Esophagus squamous epithelium (tissue), 5 donors: ENCODE measurements at regions not wholly inside any gene's neighbourhood (a gene's known extent, or its start where the extent isn't known, plus 50 kb on each side); places are given as distances from the start of the nearest gene placed in this dataset.

Experiments
- DNase-seq: peaks from one replicate; lab custom pipeline; 2025; lab: John Stamatoyannopoulos, UW
- H3K27ac ChIP-seq, 4 donors: fragments of 200-600 bp; sonication (generic); one replicate each; pipeline ENCODE4 v1.5.1; 2016 to 2019; ENCODE audit warnings: mild to moderate bottlenecking in 1 of 4
- H3K27me3 ChIP-seq, 4 donors: fragments of 200-600 bp; sonication (generic); 1 replicate in 3 of 4; 2 replicates in 1 of 4; pipeline versions ENCODE4 v1.5.1 to v1.6.0; 2017 to 2021; ENCODE audit warnings: antibody characterized with exemption in 1 of 4
- H3K36me3 ChIP-seq, 3 donors: fragments of 200-600 bp; sonication (generic); one replicate each; pipeline ENCODE4 v1.5.1; 2016 to 2019
- H3K4me1 ChIP-seq, 3 donors: fragments of 200-600 bp; sonication (generic); one replicate each; pipeline ENCODE4 v1.5.1; 2017 to 2019
- H3K4me3 ChIP-seq, 4 donors: fragments of 200-600 bp; sonication (generic); 1 replicate in 3 of 4; 2 replicates in 1 of 4; pipeline ENCODE4 v1.5.1; 2016 to 2019; ENCODE audit warnings: mild to moderate bottlenecking in 2 of 4, moderate library complexity in 1 of 4
- H3K9me3 ChIP-seq, 3 donors: fragments of 200-600 bp; sonication (generic); one replicate each; pipeline ENCODE4 v1.5.1; 2016 to 2019
- POLR2A ChIP-seq, 4 donors: fragments of 450-650 bp; IDR thresholded peaks; one replicate each; pipeline ENCODE4 v1.6.1; 2017; ENCODE audit warnings: antibody characterized with exemption in 4 of 4, mild to moderate bottlenecking in 4 of 4, moderate library complexity in 3 of 4
- WGBS, 2 donors: methylation state at CpG; one replicate each; pipeline ENCODE4 v1.1.5; 2018; 5-methylcytosine and 5-hydroxymethylcytosine counted together
- intact Hi-C: fragments of 100-400 bp; cut with DNase I; formaldehyde crosslinking; loops from one replicate; pipeline ENCODE4 v1.15.0; 2022
- TF ChIP-seq, protein P1 (sequence below), 6 experiments: fragments of 450-650 bp in 4 of 6; fragments of 200-600 bp in 2 of 6; sonication (generic) in 2 of 6; IDR thresholded peaks; one replicate each; pipeline ENCODE4 v1.5.1; 2016 to 2019; ENCODE audit warnings: antibody characterized with exemption in 6 of 6, mild to moderate bottlenecking in 4 of 6, moderate library complexity in 4 of 6
- donor health status: DM: yes; HTN: yes; CAD: no.

DNA sequence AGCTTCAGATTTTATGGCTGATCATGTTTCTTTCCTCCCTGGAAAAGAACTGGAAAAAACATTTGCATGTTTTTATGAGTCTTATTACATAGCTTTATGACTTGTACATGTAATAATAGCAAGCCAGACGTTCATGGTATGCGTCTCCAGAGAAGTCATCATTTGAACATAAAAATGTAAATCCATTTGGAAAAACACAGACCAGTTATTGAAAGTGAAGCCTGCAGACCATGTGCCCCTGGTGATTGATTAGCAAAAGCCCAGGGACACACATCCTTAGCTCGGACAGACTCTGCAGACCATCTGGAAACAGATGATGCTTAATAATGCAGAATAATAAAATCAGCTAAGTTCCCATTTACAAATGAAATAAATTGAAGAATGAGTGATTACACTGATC is 283.1 kb downstream of the TDRD15 start:
- no peak for DNase-seq
- no peaks in the 10 kb centered on the region for H3K27me3 ChIP-seq
- intact Hi-C loops = no loop called here
- TF ChIP-seq POLR2A (IDR thresholded peaks at IDR 0.05) = no peak
- TF ChIP-seq, protein P1, sequence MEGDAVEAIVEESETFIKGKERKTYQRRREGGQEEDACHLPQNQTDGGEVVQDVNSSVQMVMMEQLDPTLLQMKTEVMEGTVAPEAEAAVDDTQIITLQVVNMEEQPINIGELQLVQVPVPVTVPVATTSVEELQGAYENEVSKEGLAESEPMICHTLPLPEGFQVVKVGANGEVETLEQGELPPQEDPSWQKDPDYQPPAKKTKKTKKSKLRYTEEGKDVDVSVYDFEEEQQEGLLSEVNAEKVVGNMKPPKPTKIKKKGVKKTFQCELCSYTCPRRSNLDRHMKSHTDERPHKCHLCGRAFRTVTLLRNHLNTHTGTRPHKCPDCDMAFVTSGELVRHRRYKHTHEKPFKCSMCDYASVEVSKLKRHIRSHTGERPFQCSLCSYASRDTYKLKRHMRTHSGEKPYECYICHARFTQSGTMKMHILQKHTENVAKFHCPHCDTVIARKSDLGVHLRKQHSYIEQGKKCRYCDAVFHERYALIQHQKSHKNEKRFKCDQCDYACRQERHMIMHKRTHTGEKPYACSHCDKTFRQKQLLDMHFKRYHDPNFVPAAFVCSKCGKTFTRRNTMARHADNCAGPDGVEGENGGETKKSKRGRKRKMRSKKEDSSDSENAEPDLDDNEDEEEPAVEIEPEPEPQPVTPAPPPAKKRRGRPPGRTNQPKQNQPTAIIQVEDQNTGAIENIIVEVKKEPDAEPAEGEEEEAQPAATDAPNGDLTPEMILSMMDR (IDR thresholded peaks at IDR 0.05) = no peak
- 30 to 43% methylated on average over 3 of the region's 3 CpGs for WGBS, 2 donors
- no peak overlapping the region for H3K27ac ChIP-seq
- H3K9me3 ChIP-seq = no peaks in the 10 kb centered on the region
- no peaks in the 10 kb centered on the region for H3K4me1 ChIP-seq
- H3K4me3 ChIP-seq = no peak overlapping the region
- H3K36me3 ChIP-seq = no peaks in the 10 kb centered on the region

DNA sequence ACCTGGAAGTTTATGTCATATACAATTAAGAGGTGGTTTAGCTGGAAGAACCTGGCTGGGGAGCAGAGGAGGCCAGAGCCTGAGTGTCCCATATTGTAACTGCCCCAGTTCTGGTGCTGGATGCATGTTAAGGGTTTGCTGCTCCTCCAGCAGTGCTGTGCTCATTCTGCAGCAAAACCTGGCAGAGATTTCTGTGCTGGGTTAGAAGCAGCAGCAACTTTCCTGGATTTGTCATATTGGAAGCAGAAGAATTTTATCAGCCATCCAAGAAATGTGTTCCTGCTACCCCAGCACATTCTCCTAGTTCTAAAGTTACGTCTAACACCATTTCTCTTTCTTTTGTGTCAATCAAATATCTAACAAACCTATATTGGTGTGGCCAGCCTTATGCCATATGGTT is 284.1 kb downstream of the TDRD15 start:
- DNase-seq = no peak

DNA sequence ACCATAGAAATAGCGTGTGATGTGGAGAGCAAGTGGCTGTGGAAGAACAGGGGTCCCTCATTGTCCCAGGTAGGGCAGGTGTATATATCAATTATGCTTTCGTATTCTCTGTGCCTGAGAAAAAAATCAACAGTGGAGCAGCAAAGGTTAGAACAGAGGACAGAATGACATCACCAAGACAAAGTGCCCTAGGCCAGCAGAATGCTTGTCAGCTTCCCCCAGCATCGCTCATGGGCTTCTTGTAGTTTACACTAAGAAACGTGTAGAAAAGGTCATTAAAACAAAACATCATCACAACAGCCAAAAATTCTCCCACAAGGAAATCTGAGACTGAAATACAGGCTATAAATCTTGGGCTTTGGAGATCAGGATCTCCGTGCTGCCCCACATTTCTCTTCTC is 288.0 kb downstream of the TDRD15 start:
- no peak overlapping the region for H3K27ac ChIP-seq
- no peaks in the 10 kb centered on the region for H3K9me3 ChIP-seq
- H3K4me3 ChIP-seq = no peak overlapping the region
- intact Hi-C loops = no loop called here
- no peaks in the 10 kb centered on the region for H3K4me1 ChIP-seq
- H3K27me3 ChIP-seq = no peaks in the 10 kb centered on the region
- TF ChIP-seq, protein P1 (IDR thresholded peaks at IDR 0.05) = no peak
- TF ChIP-seq POLR2A (IDR thresholded peaks at IDR 0.05) = no peak
- 39 to 47% methylated on average over 5 of the region's 5 CpGs for WGBS, 2 donors
- no peaks in the 10 kb centered on the region for H3K36me3 ChIP-seq
- no peak for DNase-seq

More for the DNA sequence above, 284.1 kb downstream of the TDRD15 start:
- no peaks in the 10 kb centered on the region for H3K4me1 ChIP-seq
- TF ChIP-seq, protein P1 (IDR thresholded peaks at IDR 0.05) = no peak
- no peak for TF ChIP-seq POLR2A (IDR thresholded peaks at IDR 0.05)
- no peaks in the 10 kb centered on the region for H3K27me3 ChIP-seq
- H3K36me3 ChIP-seq = no peaks in the 10 kb centered on the region
- no peaks in the 10 kb centered on the region for H3K9me3 ChIP-seq
- WGBS, 2 donors = 75 to 89% methylated on average over 1 of the region's 1 CpG
- intact Hi-C loops = no loop called here
- no peak overlapping the region for H3K27ac ChIP-seq
- no peak overlapping the region for H3K4me3 ChIP-seq

DNA sequence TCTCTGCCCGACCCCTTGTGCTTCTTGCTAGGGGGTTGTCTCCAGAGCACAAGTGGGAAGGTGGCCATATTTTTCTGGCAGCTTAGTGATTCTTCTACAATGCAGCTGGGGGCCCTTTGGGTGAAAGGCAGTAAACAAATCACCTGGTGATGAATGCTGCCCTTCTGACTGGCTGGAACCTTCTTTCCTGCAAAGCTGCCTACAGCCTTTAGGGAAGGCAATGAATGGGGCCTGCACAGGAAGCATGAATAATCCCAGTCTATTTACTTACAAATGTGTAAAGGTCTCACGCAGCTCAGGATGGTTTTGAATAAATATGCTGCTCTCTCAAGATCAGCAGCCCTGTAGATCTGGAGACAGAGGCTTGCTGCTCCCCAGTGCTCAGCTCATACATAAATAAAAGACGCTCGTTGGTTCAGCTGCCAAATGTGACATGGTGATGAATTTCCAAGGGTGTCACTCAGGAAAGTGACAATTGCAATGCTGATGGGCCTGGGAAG is 289.2 kb downstream of the TDRD15 start:
- DNase-seq = no peak
- Histone ChIP-seq H3K27me3 (no peaks in the 10 kb centered on the region), H3K36me3 (no peaks in the 10 kb centered on the region), H3K4me1 (no peaks in the 10 kb centered on the region), H3K4me3 (no peak overlapping the region), H3K27ac (no peak overlapping the region), H3K9me3 (no peaks in the 10 kb centered on the region)
- intact Hi-C loops = no loop called here
- TF ChIP-seq, protein P1 (IDR thresholded peaks at IDR 0.05) = no peak
- no peak for TF ChIP-seq POLR2A (IDR thresholded peaks at IDR 0.05)
- WGBS, 2 donors = 29 to 61% methylated on average over 4 of the region's 4 CpGs

DNA sequence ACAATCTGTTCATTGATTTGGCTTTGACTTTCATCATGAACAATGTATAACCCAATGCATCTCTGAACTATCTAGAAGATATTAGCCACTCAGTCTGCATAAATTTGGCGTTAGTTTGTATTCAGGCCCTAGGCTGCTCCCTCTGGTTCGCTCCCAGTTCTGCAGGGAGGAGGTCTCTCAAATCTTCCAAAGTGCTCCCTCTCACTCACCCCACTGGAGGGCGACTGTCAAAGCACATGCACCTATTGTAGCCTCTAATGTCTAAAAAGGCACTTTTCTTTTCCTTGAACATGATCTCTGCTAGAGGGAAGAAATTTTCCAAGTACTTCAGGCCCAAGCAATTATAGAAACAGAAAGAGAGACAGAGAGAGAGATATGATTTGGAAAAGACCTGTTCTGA is 291.5 kb downstream of the TDRD15 start:
- no peak overlapping the region for H3K4me3 ChIP-seq
- H3K4me1 ChIP-seq = no peaks in the 10 kb centered on the region
- intact Hi-C loops = no loop called here
- H3K27me3 ChIP-seq = no peaks in the 10 kb centered on the region
- DNase-seq = no peak
- no peaks in the 10 kb centered on the region for H3K36me3 ChIP-seq
- no peaks in the 10 kb centered on the region for H3K9me3 ChIP-seq
- no peak overlapping the region for H3K27ac ChIP-seq
- TF ChIP-seq, protein P1 (IDR thresholded peaks at IDR 0.05) = no peak
- TF ChIP-seq POLR2A (IDR thresholded peaks at IDR 0.05) = no peak
- 49 to 58% methylated on average over 3 of the region's 3 CpGs for WGBS, 2 donors
